Fibroblast of lung (primary cell): ENCODE measurements at regions not wholly inside any gene's neighbourhood (a gene's known extent, or its start where the extent isn't known, plus 50 kb on each side); places are given as distances from the start of the nearest gene placed in this dataset.

ENCODE experiments used
- DNase-seq, 2 donors: peaks; one replicate each; pipeline versions ENCODE4 v3.0.0 to v3.0.0-alpha.2; 2010; ENCODE audit warnings: low read depth in 2 of 2
- H2AFZ ChIP-seq: 2 replicates; pipeline ENCODE4 v1.5.1; 2012; ENCODE audit warnings: low read length, control low read depth, inconsistent platforms
- H3K27ac ChIP-seq: 2 replicates; pipeline ENCODE4 v1.5.1; 2011; ENCODE audit warnings: low read length, control low read depth; ENCODE audit not compliant: insufficient read depth
- H3K27me3 ChIP-seq: 2 replicates; pipeline ENCODE4 v1.5.1; 2011; ENCODE audit warnings: mild to moderate bottlenecking, low read length; ENCODE audit not compliant: control insufficient read depth, insufficient read depth
- H3K36me3 ChIP-seq: 2 replicates; pipeline ENCODE4 v1.5.1; 2011; ENCODE audit warnings: low read length; ENCODE audit not compliant: control insufficient read depth, insufficient read depth
- H3K4me1 ChIP-seq: 2 replicates; pipeline ENCODE4 v1.5.1; 2011; ENCODE audit warnings: low read length; ENCODE audit not compliant: control insufficient read depth, insufficient read depth; ENCODE audit errors: extremely low read depth
- H3K4me2 ChIP-seq: 2 replicates; pipeline ENCODE4 v1.5.1; 2011; ENCODE audit warnings: low read length, control low read depth; ENCODE audit not compliant: insufficient read depth; ENCODE audit errors: extremely low read depth
- H3K4me3 ChIP-seq, 4 experiments: fragments of 200-600 bp in 1 of 4; sonication (generic) in 1 of 4; replicated peaks in 1 of 4; 2 replicates each; pipeline ENCODE4 v1.5.1; 2011 to 2016; ENCODE audit warnings: low read length in 4 of 4, low read depth in 3 of 4, mild to moderate bottlenecking in 3 of 4, control low read depth in 2 of 4, inconsistent platforms in 1 of 4, mixed read lengths in 1 of 4; ENCODE audit not compliant: insufficient read depth in 1 of 4; ENCODE audit errors: control extremely low read depth in 1 of 4
- H3K79me2 ChIP-seq: 2 replicates; pipeline ENCODE4 v1.5.1; 2012; ENCODE audit warnings: mild to moderate bottlenecking, low read length, inconsistent platforms; ENCODE audit not compliant: control insufficient read depth, insufficient read depth
- H3K9ac ChIP-seq: 2 replicates; pipeline ENCODE4 v1.5.1; 2011; ENCODE audit warnings: mild to moderate bottlenecking, low read length, control low read depth; ENCODE audit not compliant: insufficient read depth
- H3K9me3 ChIP-seq: 2 replicates; pipeline ENCODE4 v1.5.1; 2012; ENCODE audit warnings: low read depth, low read length; ENCODE audit not compliant: control insufficient read depth, insufficient read depth
- H4K20me1 ChIP-seq: 2 replicates; pipeline ENCODE4 v1.5.1; 2011; ENCODE audit warnings: low read length; ENCODE audit not compliant: control insufficient read depth, insufficient read depth; ENCODE audit errors: extremely low read depth
- CTCF ChIP-seq, 2 donors: IDR thresholded peaks in 1 of 2; conservative IDR thresholded peaks in 1 of 2; 1 replicate in 1 of 2; 2 replicates in 1 of 2; pipeline ENCODE4 v1.5.1; 2011 to 2012; ENCODE audit warnings: low read length in 2 of 2, control low read depth in 1 of 2, inconsistent platforms in 1 of 2, low read depth in 1 of 2, mild to moderate bottlenecking in 1 of 2
- EZH2 ChIP-seq: IDR thresholded peaks from 2 replicates; pipeline ENCODE4 v1.5.1; 2012; ENCODE audit warnings: low read length, control low read depth, mild to moderate bottlenecking; ENCODE audit errors: missing control alignments

- Histone ChIP-seq H3K36me3 (no peaks in the 10 kb centered on the region), H2AFZ (no peak overlapping the region), H3K27ac (no peak overlapping the region), H4K20me1 (no peaks in the 10 kb centered on the region), H3K9me3 (no peaks in the 10 kb centered on the region), H3K4me3 (no peak overlapping the region), H3K27me3 (no peaks in the 10 kb centered on the region), H3K79me2 (no peaks in the 10 kb centered on the region), H3K4me1 (no peaks in the 10 kb centered on the region), H3K9ac (no peak overlapping the region), H3K4me2 (no peak overlapping the region)
- DNase-seq = no peak
- TF ChIP-seq EZH2 (no peak), CTCF (conservative IDR thresholded peaks at IDR 0.05 in 1 of 2, IDR thresholded peaks at IDR 0.05 in 1 of 2; ENCODE audit: low read depth in 1 of 2, low read length in 2 of 2) (no peak)
These were observed 171.6 kb upstream of the ID4 start for GRCh38 chr6:19665613-19665909.

- H3K27ac ChIP-seq = no peak overlapping the region
- no peaks in the 10 kb centered on the region for H3K27me3 ChIP-seq
- no peaks in the 10 kb centered on the region for H3K9me3 ChIP-seq
- no peaks in the 10 kb centered on the region for H4K20me1 ChIP-seq
- DNase-seq = peak in 1 of 2 donors; percentile 61
- no peak overlapping the region for H3K4me2 ChIP-seq
- H3K4me3 ChIP-seq = no peak overlapping the region
- no peaks in the 10 kb centered on the region for H3K4me1 ChIP-seq
- no peaks in the 10 kb centered on the region for H3K36me3 ChIP-seq
- no peak overlapping the region for H2AFZ ChIP-seq
- no peak for TF ChIP-seq CTCF (conservative IDR thresholded peaks at IDR 0.05 in 1 of 2, IDR thresholded peaks at IDR 0.05 in 1 of 2; ENCODE audit: low read depth in 1 of 2, low read length in 2 of 2)
- TF ChIP-seq EZH2 = no peak
- H3K79me2 ChIP-seq = no peaks in the 10 kb centered on the region
- H3K9ac ChIP-seq = no peak overlapping the region
These were observed 168.5 kb upstream of the ID4 start for GRCh38 chr6:19668710-19669109.

GRCh38 chr6:19669206-19669605 is 168.0 kb upstream of the ID4 start:
- Histone ChIP-seq H3K4me2 (no peak overlapping the region), H3K79me2 (no peaks in the 10 kb centered on the region), H3K9ac (no peak overlapping the region), H3K27ac (no peak overlapping the region), H3K27me3 (no peaks in the 10 kb centered on the region), H3K4me1 (no peaks in the 10 kb centered on the region), H4K20me1 (no peaks in the 10 kb centered on the region), H3K4me3 (no peak overlapping the region), H2AFZ (no peak overlapping the region), H3K36me3 (no peaks in the 10 kb centered on the region), H3K9me3 (no peaks in the 10 kb centered on the region)
- DNase-seq = peak in 1 of 2 donors; percentile 67
- TF ChIP-seq EZH2 (no peak), CTCF (conservative IDR thresholded peaks at IDR 0.05 in 1 of 2, IDR thresholded peaks at IDR 0.05 in 1 of 2; ENCODE audit: low read depth in 1 of 2, low read length in 2 of 2) (no peak)
